H1 (cell line): ENCODE measurements at regions not wholly inside any gene's neighbourhood (a gene's known extent, or its start where the extent isn't known, plus 50 kb on each side); places are given as distances from the start of the nearest gene placed in this dataset.

Source experiments
- CEBPB ChIP-seq: IDR thresholded peaks from 2 replicates; pipeline ENCODE4 v1.6.1; 2012; ENCODE audit warnings: low read depth, low read length
- CTCF ChIP-seq, 3 experiments: IDR thresholded peaks; 1 replicate in 2 of 3; 2 replicates in 1 of 3; pipeline versions ENCODE4 v1.5.1 to v1.6.1; 2011; ENCODE audit warnings: low read length in 3 of 3, mild to moderate bottlenecking in 3 of 3, inconsistent platforms in 2 of 3, low read depth in 1 of 3, moderate library complexity in 1 of 3; ENCODE audit not compliant: insufficient read depth in 1 of 3; ENCODE audit errors: control extremely low read depth in 1 of 3
- EP300 ChIP-seq, 2 experiments: IDR thresholded peaks; 1 replicate in 1 of 2; 2 replicates in 1 of 2; pipeline ENCODE4 v1.6.1; 2011 to 2012; ENCODE audit warnings: low read depth in 2 of 2, low read length in 2 of 2, mild to moderate bottlenecking in 2 of 2, borderline replicate concordance in 1 of 2, inconsistent platforms in 1 of 2, moderate library complexity in 1 of 2
- EZH2 ChIP-seq: fragments of 200-600 bp; sonication (generic); IDR thresholded peaks from 2 replicates; pipeline ENCODE4 v1.7.1; 2012; ENCODE audit warnings: low read depth, mild to moderate bottlenecking, moderate library complexity, low read length, inconsistent platforms; ENCODE audit not compliant: severe bottlenecking
- FOSL1 ChIP-seq: IDR thresholded peaks from 2 replicates; pipeline ENCODE4 v1.6.1; 2011; ENCODE audit warnings: mild to moderate bottlenecking, low read depth, low read length, moderate library complexity; ENCODE audit not compliant: insufficient read depth
- NRF1 ChIP-seq: IDR thresholded peaks from 2 replicates; pipeline ENCODE4 v1.6.1; 2011; ENCODE audit warnings: mild to moderate bottlenecking, low read depth, low read length, improper control_type of control experiment
- POLR2AphosphoS5 ChIP-seq: IDR thresholded peaks from 2 replicates; pipeline ENCODE4 v1.6.1; 2011; ENCODE audit warnings: low read depth, low read length
- RAD21 ChIP-seq, 2 experiments: IDR thresholded peaks in 1 of 2; conservative IDR thresholded peaks in 1 of 2; 2 replicates each; pipeline ENCODE4 v1.6.1; 2011; ENCODE audit warnings: low read depth in 2 of 2, low read length in 2 of 2, improper control_type of control experiment in 1 of 2, inconsistent platforms in 1 of 2, mild to moderate bottlenecking in 1 of 2, moderate library complexity in 1 of 2
- SIN3A ChIP-seq, 2 experiments: IDR thresholded peaks in 1 of 2; conservative IDR thresholded peaks in 1 of 2; 2 replicates each; pipeline ENCODE4 v1.6.1; 2011 to 2012; ENCODE audit warnings: low read length in 2 of 2, improper control_type of control experiment in 1 of 2, low read depth in 1 of 2, mild to moderate bottlenecking in 1 of 2
- SIX5 ChIP-seq: IDR thresholded peaks from 2 replicates; pipeline ENCODE4 v1.6.1; 2011; ENCODE audit warnings: mild to moderate bottlenecking, low read depth, low read length
- USF2 ChIP-seq: IDR thresholded peaks from 2 replicates; pipeline ENCODE4 v1.6.1; 2011; ENCODE audit warnings: low read length, improper control_type of control experiment
- TF ChIP-seq, protein P1 (sequence below): IDR thresholded peaks from 2 replicates; pipeline ENCODE4 v1.6.1; 2012; ENCODE audit warnings: low read length, inconsistent platforms

GRCh38 chr5:138645778-138646575 is 70.8 kb upstream of the HSPA9 start:
- TF ChIP-seq SIX5 (no peak), RAD21 (IDR thresholded peaks at IDR 0.05 in 1 of 2, conservative IDR thresholded peaks at IDR 0.05 in 1 of 2; ENCODE audit: low read depth in 2 of 2, low read length in 2 of 2) (no peak), SIN3A (conservative IDR thresholded peaks at IDR 0.05 in 1 of 2, IDR thresholded peaks at IDR 0.05 in 1 of 2; ENCODE audit: low read depth in 1 of 2, low read length in 2 of 2) (no peak), FOSL1 (no peak), CTCF (IDR thresholded peaks at IDR 0.05; ENCODE audit: control extremely low read depth in 1 of 3, insufficient read depth in 1 of 3, low read depth in 1 of 3, low read length in 3 of 3) (no peak), CEBPB (no peak), EZH2 (no peak), EP300 (IDR thresholded peaks at IDR 0.05; ENCODE audit: borderline replicate concordance in 1 of 2, low read depth in 2 of 2, low read length in 2 of 2) (no peak), USF2 (no peak), NRF1 (no peak), POLR2AphosphoS5 (no peak)
- TF ChIP-seq, protein P1, sequence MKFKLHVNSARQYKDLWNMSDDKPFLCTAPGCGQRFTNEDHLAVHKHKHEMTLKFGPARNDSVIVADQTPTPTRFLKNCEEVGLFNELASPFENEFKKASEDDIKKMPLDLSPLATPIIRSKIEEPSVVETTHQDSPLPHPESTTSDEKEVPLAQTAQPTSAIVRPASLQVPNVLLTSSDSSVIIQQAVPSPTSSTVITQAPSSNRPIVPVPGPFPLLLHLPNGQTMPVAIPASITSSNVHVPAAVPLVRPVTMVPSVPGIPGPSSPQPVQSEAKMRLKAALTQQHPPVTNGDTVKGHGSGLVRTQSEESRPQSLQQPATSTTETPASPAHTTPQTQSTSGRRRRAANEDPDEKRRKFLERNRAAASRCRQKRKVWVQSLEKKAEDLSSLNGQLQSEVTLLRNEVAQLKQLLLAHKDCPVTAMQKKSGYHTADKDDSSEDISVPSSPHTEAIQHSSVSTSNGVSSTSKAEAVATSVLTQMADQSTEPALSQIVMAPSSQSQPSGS = no peak
